NCI-H748 treated with DMSO at 0.1 percent for 48 hours (cell line): ENCODE measurements at regions not wholly inside any gene's neighbourhood (a gene's known extent, or its start where the extent isn't known, plus 50 kb on each side); places are given as distances from the start of the nearest gene placed in this dataset.
"Not testable (repeated sequence)": the region's sequence is repeated elsewhere in the genome, so short reads cannot be mapped to it uniquely, and the experiment has no call there.

Source experiments
- DNase-seq: peaks from one replicate; lab custom pipeline; 2025; lab: John Stamatoyannopoulos, UW

DNA sequence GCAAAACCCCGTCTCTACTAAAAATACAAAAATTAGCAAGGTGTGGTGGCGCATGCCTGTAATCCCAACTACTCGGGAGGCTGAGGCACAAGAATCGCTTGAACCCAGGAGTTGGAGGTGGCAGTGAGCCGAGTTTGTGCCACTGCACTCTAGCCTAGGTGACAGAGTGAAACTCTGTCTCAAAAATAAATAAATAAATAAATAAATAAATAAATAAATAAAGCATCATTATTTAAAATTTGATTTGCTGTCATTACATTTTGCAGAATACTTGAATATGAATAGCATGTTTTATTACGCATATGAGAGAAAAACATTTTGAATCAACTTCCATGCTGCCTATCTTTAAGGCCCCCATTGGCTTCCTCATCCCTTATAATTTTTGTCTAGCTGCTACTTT lies 53.4 kb upstream of the MED14 start:
- not testable (repeated sequence) for DNase-seq

DNA sequence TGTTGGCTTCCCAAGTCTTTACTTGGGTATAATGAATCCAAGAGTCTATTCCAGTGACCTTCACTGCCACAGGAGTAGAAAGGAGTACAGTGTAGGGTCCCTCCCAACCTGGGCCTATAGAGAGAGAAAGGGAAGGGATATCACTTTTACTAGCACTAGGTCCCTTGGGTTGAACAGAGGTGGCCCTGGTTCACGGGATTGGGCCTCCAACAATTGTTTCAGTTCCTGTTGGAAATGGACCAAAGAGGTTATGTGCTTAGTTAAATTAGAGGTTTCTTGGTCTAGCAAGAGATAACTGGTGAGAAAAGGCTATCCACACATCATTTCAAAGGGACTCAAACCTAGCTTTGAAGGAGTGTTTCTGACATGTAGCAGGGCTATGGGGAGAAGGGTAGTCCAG lies 57.1 kb upstream of the MED14 start:
- no peak for DNase-seq

DNA sequence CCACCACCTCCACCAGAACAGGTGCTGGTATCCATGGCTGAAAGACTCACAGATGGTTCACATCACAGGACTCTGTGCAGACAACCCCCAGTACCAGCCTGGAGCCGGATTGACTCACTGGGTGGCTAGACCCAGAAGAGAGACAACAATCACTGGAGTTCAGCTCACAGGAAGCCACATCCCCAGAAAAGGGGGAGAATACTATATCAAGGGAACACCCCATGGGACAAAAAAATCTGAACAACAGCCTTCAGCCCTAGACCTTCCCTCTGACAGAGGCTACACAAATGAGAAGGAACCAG lies 59.4 kb upstream of the MED14 start:
- DNase-seq: not testable (repeated sequence)

DNA sequence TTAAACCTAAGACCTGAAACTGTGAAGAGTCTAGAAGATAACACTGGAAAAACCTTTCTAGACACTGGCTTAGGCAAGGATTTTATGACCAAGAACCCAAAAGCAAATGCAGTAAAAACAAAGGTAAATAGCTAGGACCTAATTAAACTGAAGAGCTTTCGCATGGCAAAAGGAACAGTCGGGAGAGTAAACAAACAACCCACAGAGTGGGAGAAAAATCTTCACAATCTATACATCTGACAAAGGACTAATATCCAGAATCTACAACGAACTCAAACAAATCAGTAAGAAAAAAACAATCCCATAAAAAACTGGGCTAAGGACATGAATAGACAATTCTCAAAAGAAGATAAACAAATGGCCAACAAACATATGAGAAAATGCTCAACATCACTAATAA lies 64.4 kb upstream of the MED14 start:
- DNase-seq: peak; percentile 10

DNA sequence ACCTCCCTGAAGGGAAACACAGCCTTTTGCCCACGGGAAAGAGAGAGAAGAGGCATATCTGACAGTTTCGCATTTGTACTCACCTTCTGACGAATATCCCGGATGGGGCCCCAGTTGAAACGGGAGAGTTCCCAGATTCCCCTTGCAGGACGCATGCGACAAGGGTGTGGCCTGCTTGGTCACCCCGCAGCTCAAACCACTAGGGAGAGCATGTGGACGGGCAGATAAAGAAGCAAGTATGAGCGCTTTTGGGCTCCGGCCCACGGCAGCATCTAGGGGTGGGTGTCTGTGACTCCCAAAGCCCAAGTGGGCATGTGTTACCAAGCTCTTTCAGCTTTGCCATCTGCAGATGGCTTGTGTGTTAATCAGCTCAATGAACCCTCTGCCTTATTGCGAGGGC lies 70.1 kb upstream of the MED14 start:
- DNase-seq: no peak

DNA sequence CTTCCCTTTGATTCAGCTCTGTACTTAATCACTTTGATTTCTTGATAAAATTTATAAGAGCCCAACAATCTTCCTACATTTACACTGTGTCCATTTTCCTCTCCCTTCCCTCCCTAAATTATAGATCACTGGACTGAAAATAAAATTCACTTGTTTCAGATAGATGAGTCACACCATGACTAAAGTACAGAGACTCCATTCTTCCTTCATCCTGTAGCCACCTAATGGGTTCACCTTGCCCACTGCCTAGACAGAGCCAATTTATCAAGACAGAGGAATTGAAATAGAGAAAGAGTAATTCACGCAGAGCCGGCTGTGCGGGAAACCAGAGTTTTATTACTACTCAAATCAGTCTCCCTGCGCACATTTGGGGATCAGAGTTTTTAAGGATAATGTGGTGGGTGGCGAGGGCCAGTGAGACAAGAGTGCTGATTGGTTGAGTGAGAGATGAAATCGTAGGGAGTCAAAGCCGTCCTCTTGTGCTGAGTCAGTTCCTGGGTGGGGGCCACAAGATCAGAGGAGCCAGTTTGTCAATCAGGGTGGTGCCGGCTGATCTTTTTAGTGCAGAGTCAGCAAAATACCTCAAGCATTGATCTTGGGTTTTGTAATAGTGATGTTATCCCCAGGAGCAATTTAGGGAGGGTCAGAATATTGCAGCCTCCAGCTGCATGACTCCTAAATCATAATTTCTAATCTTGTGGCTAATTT lies 71.3 kb upstream of the MED14 start:
- no peak for DNase-seq

DNA sequence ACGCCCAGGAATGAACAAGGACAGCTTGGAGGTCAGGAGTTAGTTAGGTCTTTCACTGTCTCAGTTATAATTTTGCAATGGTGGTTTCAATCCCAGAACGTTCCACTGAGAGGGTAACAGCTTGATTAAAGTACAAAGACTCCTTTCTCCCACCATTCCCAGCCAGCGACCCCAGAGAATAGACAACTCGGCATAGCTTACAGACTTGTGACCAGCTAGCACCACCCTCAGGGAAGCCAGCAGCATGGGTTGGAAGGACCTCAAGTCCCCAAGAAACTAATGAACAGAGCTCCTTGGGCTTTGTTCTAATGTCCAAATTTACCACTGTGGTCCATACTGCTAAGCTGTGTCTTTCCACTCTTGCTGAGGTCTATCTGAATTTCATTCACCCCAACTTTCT lies 72.0 kb upstream of the MED14 start:
- DNase-seq: no peak

DNA sequence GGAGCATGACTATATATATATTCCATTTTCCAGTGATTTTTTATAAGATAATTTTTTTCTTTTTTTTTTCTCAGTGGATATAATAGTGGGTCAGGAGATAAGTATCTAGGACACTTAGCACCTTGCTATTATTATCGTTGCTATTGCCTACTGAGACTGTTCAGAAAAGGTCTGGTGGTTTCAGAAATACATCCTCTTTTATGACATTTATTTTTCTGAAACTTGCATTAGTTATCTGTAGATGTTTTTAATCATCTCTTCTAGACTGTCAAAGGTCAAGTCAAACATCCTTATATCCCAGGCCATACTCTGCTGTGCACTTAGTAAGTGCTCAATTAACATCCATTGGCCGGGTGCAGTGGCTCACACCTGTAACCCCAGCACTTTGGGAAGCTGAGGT lies 72.9 kb upstream of the MED14 start:
- DNase-seq: no peak

DNA sequence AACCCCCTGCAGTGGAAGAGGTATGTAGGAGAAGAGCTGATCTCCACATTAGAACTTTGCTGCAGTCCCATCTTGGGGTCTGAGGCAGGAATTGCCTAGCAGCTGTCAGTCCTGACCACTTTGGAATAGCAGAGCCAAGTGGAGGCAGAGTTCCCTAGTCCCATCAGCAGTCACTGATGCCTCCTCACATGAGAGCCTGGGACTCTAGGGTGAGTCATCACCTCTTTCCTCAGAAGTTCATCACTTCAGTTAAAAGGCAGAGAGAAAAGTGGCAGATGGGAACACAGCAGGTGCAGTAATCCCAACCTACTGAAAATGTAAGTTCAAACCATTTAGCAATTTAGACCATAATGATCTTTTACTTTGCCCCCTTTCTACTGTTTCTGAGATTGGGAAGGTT lies 73.9 kb upstream of the MED14 start:
- DNase-seq: no peak

DNA sequence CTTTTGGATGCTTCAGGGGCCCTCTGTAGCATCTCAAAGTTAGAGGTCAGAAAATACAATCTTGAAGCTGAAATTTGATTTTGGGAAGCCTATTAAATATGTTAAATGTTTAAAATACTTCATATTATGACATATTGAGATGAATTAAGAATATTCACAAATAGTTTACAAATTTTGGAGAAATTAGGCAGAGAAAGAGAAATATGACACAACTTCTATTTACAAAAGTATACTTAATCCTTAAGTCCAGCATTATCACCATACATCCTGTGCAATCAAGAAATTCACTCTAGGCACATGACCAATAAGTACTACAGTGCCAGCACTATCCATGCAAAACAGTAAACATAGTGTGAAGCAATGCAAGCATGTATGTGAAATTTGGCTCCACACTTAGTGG lies 79.7 kb upstream of the MED14 start:
- not testable (repeated sequence) for DNase-seq

DNA sequence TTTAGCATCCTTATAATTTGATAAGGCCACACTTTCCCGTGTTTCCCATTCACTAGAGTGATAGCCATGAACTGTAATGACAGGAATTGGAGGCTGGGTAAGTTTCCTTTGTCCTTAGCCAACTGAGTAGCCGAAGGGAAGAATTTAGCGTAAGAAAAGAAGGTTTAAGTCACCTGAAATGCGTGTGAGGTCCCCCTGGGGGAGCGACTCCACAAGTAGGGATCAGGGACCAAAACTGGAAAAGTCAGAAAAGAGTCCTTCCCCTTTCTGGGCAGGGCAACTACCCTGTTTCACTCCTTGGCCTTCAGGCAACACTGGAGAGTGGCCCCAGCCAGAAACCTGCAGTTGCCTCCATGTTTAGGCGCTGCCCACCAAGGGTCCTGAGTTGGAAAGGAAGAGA lies 81.6 kb upstream of the MED14 start:
- DNase-seq: no peak

DNA sequence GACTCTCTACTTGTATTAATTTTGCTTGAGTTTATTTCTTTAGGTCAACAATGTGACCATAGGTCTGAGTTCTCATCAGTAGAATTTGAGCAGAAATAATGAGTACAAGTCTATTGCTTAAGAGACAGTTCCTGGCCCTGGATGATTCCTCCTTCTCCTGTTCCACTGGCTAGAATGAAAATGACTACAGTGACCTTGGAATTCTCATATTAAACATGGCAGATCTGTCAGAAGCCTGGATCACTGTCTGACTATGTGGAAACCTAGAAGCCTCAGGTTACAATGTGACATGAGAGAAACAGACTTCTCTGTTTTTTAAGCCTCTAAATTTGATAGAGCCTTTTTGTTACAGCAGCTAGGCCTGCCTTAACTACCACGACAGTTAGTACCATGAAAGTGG lies 82.9 kb upstream of the MED14 start:
- no peak for DNase-seq

DNA sequence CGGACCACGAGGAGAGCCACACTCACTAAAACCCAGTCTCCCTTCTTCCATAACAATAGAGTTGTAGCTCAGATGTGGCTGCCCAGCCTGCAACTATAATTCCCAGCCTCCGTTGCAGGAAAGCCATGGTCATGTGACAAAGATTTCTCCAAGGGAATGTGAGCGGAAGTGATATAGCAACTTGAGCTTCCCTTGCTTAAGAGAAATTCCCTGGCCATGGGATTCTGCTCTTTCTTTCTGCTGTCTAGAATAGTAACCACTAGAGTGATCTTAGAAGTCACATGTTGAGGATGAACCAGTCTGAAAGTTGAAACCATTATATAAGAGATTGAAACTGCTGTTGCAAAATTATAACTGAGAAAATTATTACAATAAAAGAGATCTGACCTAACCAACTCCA lies 86.4 kb upstream of the MED14 start:
- DNase-seq: no peak

DNA sequence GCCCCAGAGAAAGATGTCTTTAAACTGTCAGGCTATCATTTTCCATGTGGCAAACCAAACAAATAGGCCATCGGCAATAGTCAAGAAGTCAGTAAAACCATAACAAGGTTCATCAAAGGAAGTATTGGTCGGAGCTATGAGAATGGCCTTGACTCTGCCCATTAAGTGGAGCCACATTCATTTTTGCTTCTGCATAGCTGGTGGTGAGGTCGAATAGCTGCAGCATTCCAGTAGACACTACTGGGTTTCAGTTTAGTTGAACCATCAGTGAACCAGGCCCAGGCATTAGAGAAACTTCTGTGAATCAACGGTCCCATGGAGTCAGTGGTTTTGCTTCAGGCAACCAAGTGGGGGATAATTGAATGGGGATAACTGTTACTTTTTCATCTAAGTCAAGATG lies 92.0 kb upstream of the MED14 start:
- no peak for DNase-seq

DNA sequence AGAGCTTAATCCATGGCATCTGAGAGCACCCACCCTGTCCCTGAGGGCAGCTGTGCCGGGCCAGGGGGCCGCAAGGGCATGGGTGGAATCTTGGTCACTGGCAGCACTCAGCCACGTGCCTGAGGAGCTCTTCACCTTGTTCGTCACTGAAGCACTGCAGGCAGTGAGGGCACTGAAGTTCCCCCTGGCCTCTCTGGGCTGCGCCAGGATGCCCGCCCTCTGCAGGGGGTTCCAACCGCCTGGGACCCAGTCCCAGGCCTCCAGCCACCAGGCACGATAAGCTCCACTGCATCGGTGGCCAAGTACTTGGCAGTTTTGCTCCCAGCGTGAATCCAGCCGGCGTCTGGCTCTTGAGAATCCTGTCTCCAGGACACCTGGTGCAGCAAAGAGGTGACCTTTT lies 96.4 kb upstream of the MED14 start:
- DNase-seq: no peak

DNA sequence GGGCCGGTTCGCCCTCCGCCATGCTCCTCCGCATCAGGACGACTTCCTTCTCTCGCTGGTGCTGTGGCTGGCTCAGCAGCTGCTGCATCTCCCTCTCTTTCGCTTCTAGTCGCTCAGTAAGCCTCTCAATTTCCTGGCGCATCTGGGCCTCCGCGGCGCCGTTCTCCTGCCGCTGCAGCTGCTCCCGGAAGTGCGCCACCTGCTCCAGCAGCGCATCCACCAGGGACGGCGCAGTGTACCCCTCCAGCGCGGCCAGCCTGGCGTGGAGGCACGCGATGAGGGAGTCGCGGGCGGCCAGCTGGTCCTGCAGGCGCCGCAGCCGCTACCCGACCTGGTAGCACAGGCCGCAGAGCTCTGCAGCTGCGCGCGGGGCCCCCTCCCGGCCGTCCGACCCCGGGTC lies 97.4 kb upstream of the MED14 start:
- no peak for DNase-seq

DNA sequence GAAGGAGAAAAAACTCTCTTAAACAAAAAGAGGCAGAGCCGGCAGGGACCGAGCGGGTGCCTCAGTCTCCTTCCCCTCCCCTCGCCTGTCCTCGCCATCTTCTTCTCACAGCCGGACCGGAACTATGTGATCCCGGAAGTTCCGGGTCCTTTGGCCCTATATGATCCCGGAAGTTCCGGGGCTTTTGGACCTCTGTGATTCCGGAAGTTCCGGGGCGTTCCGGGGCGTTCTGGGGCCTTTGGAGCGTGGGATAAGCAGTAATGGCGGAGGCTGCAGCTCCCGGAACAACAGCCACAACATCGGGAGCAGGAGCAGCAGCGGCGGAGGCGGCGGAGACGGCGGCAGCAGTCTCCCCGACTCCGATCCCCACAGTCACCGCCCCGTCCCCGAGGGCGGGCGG lies 98.9 kb upstream of the MED14 start:
- DNase-seq: no peak

DNA sequence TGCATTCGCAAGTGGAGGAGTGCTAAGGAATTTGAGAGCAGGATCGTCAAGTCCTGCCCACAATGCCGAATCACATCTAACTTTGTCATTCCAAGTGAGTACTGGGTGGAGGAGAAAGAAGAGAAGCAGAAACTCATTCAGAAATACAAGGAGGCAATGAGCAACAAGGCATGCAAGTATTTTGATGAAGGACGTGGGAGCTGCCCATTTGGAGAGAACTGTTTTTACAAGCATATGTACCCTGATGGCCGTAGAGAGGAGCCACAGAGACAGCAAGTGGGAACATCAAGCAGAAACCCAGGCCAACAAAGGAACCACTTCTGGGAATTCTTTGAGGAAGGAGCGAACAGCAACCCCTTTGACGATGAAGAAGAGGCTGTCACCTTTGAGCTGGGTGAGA lies 100.2 kb upstream of the MED14 start:
- no peak for DNase-seq

DNA sequence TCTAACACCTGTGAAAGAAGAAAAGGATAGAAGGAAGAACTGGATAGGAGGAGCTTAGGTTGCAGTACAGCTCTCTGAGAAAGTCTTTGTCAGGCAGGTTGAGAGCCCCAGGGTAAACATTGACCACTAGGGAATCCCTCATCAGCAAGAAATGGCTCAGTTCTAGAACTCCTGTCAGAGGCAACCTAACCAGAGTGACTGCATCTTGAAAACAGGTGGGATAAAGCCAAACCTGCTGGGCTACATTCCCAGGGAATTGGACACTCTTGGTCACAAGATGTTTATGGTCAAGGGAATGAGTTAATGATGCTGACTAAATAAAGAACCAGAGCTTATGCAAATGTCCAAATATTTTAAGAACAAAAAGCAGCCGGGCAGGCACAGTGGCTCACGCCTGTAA lies 108.3 kb upstream of the MED14 start:
- DNase-seq: no peak

DNA sequence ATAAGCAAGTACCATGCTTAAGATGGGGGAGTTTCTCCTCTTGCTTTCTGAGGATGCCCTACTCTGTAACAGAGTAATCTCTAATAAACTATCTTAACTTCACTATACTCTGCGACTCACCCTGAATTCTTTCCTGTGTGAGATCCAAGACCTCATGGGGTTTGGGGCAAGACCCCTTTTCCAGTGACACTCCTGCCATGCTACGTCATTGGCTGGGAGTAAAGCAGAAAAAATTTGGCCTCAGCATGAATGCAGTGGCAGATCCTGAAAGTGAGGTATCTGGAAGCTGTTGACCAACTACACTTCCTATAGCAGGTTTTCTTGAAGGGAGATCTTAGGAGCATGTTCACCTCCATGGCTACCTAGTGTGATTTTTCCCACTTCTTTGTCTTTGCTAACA lies 109.1 kb upstream of the MED14 start:
- DNase-seq: no peak

DNA sequence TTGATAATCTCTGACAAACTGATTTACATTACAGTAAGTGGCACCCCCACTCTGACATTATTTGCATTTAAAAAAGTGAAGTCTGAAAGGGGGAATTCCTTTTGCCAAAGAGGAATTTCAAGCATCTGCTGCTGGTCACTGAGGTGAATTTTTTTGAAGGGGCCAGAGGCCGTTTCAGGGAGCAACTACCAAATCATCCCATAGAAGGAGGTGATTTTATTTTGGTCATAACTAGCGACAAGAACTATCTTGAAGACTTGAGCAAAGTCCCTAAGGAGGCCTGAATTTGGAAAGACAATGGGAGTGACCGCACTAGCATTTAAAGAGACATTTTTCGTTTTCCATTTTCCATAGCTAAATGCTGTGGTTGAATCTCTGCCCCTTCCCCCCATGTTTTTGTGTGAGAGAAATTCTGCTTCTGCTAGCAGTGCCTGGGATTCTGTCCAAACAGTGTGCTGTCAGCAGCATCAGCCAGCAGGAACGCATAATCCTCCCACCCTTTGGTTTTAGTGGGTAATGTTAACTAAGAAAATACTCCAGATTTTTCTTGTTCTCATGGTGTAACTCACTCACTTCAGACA lies 110.1 kb upstream of the MED14 start:
- no peak for DNase-seq

DNA sequence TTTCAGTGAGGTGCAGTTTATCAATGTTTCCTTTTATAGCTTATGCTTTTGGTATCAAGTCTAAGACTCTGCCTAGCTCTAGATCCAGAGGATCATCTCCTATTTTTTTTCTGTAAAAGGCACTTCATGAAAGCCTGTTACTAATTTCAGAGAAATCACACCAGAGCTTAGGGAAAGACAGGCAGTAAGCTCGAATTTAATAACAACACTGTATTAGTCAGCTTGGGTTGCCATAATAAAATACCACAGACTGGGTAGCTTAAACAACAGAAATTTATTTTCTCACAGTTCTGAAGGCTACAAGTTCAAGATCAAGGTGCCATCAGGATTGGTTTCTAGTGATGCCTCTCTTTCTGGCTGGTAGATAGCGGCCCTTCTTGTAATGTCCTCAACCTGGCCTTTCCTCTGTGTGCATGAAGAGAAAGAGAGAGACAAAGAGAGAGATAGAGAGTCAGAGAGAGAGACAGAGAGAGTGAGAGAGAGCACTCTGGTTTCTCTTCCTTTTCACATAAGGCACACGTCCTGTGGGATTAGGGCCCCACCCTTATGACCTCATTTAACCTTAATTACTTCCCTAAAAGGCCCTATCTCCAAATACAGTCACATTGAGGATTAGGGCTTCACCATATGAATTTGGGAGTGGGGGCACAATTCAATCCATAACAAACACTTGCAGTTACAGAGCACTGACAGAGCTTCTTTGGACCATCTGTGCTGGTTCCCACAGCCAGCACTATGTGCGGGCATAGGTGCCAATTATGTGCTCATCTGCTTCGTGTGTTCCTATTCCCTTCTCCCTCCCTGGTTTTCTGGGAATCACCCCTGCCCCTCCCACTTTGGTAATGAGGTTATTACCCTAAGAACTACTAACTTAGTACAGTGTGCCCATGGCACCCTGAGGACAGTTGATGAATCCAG lies 114.8 kb upstream of the MED14 start:
- DNase-seq: no peak

DNA sequence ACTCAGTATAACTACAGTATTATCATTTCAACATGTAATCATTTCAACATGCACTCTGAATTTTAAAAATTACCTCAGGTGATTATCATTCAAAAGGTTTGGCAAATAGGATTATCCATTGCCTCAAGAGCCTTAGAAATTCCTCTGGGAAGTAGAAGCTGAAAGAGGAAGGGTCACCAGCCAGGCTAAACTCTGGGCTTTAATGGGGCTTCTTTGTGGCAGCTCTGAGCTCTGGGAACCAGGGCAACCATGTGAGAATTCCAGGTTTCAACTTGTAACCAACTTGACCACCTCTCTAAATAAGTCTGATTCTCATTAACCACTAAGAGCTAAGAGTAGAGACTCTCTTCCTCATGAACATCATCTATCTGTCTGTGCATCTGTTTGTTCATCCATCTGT lies 117.2 kb upstream of the MED14 start:
- no peak for DNase-seq
